HG03045 (cell line): ENCODE measurements at regions not wholly inside any gene's neighbourhood (a gene's known extent, or its start where the extent isn't known, plus 50 kb on each side); places are given as distances from the start of the nearest gene placed in this dataset.

Source experiments
- ATAC-seq: cut with Tn5 transposase; IDR thresholded peaks from one replicate; pipeline ENCODE4 v1.9.1; 2021; ENCODE audit warnings: mild to moderate bottlenecking, moderate library complexity; ENCODE audit not compliant: unreplicated experiment

DNA sequence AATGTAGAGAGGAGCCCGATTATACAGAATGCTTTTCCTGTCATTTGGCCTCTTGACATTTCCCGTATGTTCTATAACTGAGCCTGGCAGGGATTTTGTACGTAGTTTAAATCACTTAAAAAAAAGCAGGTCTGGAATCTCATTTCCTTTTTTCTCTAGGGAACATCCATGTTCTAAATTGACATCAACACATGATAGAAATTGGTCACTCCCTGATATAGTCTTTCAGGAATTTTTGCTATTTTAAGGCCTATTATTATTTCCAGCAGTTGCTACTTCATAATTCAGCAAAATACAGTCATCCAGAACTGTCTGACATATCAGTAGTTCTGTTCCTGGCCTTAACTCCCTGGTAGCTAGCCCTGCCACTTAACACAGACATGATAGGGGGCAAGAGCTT lies 565.7 kb upstream of the ZEB2 start:
- ATAC-seq = no peak

- no peak for ATAC-seq
Measured at GRCh38 chr2:145080426-145080825, 560.5 kb upstream of the ZEB2 start.

DNA sequence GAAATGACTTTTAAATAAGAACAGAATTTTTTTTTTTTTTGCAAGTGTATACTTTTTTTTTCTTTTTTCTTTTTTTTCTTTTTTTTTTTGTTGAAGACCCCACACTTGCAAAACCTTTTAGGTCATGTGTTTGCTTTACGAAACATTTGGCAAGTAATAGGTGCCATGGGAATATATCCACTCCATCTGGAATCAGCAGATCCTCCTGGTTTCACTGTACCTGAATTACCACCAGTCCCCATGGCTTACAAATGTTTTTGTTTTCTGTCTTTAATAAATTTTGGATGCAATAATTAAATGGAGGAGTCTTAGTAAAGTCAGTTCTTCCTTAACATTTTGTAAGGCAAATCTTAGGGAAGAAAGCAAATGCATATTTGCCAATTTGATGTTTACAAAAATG lies 559.7 kb upstream of the ZEB2 start:
- ATAC-seq = no peak

DNA sequence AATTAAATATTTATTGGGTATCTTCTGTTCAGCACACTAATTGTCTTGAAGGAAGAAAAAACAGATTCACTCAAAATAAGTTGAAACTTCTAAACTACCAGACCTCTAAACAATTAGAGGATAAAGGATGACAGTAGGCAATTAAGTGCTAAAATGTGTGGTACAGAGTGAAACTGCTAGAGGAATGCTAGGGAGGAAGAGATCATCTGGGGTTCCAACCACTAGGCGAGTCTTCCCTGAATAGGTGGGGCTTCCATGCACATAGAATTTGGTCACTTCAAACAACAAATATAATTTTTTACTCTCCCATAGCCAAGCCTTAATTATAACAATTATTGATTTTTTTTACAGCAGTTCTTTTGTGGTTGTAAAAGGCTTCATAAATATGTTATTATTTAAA lies 559.0 kb upstream of the ZEB2 start:
- no peak for ATAC-seq

DNA sequence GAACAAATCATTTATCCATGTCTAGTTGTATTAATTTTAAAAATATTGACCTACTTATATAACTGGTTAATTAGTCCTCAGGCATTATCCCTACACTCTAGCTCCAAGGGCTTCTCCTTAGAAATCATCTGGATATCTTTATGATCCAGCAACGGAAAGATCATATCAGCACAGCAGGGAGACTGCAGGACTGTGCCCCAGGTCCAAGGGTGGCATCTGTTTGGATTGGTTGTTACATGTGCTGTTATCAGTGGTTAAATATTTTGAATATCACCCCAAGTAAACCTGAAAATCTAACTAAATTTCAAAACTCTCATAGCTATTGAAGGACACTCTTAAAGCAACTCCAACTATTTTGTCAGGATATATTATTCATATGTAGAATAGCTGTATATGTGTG lies 556.2 kb upstream of the ZEB2 start:
- ATAC-seq = no peak

GRCh38 chr2:145075454-145076062 lies 555.6 kb upstream of the ZEB2 start:
- no peak for ATAC-seq

- no peak for ATAC-seq
Measured at GRCh38 chr2:145070703-145071102, 550.8 kb upstream of the ZEB2 start.

DNA sequence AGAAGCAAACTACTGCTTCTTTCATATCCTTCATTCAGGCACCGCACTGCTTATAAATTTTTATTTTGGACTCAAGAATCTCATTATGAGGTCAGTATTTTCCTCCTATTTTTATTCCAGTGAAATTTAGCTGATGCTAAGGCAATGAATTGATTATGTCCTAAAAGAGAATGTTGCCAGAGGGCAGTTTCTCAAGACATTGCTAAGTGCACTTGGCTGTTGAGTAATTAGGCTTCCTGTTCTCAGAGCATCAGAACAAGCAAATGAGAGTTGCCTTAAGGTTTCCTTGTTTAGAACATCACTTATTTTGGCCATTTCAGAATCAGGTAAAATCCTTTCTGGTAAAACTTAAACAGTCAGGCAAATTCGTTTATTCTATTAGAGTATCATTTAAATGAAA lies 548.6 kb upstream of the ZEB2 start:
- no peak for ATAC-seq

DNA sequence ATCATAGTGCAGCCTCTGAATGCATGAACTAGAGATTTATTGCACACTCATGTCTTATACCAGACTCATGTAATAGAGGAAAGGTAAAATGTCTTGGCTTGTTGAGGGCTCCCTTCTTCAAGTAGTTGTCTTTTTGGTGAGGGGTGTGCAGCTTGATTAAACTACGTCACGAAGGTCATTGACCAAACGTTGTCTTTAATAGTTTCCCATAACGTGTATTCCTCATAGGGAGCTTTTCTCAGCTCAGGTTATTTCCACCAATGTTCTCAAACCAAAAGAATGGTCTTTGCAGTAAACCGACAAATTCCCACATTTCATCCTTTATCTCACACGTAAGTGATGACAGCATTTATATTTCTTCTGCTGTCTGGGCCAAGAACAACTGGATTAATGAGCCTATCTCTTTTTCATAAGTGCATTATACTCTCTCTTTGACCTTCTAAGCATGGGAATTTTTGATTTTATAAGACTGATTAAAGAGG lies 547.7 kb upstream of the ZEB2 start:
- ATAC-seq = no peak

DNA sequence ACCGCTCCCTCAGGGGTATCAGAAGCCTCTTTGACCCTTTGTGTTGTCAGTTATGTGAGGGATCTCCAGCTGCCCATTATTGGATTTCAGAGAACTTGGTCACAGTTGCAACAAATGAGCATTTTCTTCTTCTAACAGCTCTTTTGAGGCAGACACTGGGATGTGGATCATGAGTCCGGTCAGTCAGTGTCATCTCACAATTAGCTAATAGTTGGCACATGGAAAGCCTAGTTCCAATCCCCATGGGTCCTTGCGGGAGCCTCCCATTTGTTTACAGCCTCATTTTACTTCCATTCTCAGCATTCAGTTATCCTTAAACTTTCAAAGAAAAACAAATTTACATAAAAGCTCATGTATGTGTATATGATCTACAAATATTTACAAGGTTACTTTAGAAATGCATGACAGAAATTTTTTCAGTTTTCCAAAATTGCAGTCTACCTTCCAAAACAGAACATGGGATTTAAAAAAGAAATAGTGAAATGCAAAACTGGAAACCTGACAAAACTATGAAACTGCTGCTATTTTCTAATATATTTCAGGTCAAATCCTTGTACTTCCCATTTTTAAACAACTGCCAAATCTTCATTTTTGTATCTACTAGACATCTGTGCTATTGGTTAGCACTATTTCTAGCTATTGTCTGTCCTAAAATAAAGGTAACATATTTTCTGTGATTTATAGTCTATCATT lies 547.1 kb upstream of the ZEB2 start:
- ATAC-seq = no peak

DNA sequence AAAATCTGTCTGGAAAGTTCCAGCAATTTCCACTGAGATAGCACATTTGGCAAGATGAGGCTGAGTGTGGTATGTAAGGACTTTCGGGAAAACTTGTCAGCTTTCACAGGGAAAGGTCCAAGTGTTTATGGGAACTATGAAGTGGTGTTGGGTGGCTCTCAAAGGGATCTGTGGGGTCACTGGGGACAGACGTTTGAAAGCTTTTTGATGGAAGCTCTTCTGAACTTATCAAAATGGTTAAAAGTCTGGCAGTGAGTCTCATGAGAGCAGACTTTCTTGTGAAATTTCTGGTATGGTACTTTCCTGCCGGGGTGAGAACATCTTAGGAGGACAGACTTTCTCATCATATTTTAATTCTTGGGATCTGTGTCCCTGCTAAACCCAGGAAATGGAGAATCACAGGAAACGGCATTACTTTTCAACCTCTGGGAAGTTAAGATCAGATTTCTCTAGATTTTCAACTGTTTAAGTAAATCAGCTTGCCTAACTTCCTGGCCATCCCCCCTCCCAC lies 546.3 kb upstream of the ZEB2 start:
- no peak for ATAC-seq

- ATAC-seq = no peak
Measured at GRCh38 chr2:145065342-145065741, 545.4 kb upstream of the ZEB2 start.

DNA sequence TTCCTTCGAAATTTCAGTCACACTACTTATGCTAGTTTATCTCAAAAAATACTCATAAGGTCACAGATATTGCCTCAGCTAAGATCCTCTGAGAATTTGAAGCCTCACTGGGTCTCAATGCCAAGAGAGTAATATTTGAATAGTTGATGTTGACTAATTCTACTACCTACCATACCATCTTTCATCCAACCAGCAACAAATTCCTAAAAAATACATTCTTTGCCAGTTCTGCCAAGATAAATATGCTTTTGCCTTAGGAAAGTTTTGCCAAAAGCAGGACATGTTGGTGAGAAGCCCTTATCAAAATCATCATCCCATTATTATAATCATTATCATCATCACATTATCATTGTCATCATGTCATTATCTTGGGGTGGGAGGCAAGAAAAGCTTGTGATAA lies 544.6 kb upstream of the ZEB2 start:
- no peak for ATAC-seq

GRCh38 chr2:145060876-145061275 lies 541.0 kb upstream of the ZEB2 start:
- no peak for ATAC-seq

DNA sequence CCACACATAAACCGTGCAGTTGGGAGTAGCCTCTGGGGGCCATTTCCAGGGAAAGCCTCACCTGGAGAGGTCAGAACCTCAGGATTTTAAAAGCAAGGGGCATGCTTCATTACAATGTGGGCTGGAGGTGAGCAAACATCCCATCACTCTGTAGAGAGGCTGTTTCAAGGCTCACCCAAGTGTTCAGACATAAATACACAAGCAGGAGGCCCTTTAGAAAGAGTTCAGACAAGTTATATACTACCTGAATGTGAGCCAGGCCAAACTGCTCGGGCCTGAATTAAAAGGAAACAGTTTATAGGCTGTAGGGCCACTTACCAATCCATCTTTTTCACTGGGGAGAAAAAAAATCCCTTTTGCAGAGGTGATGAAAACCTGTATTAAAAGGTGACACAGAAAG lies 540.0 kb upstream of the ZEB2 start:
- ATAC-seq = no peak

DNA sequence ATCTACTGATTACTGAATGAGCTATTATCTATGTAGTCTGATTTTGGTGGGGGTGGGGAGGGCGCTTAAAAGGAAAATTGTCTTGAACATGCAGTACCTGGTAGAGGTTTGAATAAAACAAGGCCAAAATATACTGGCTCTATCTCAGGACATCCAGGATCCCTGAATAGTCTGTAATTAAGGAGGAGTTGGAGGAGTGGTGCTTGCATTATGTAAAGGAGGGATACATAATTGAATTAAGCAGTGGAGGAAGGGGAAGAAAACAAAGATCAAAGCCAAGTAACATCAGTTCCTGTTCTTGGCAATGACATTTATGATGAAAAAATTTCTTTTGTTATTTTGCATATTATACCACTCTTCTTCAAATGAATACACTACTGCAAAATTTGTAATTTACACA lies 539.4 kb upstream of the ZEB2 start:
- no peak for ATAC-seq

- no peak for ATAC-seq
Measured at GRCh38 chr2:145058457-145058856, 538.5 kb upstream of the ZEB2 start.

DNA sequence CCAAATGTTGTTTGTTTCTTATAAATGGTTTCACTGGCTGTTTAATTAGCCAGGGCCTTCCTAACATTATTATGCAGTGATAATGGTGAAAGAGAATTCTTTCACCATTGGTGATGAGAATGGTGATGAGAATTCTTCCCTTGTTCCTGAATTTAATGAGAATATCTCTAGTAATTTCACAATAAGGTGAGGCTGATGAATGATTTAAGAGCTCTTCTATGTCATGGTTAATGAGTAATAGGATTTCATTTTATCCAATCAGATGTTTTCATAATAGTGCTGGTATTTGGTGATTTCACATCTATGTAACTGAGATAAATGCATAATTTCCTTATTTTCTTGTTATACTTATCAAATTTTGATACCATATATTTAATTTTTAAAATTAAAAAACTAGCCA lies 535.7 kb upstream of the ZEB2 start:
- no peak for ATAC-seq

- ATAC-seq = no peak
Measured at GRCh38 chr2:145050134-145050533, 530.2 kb upstream of the ZEB2 start.

GRCh38 chr2:145049475-145049874 lies 529.6 kb upstream of the ZEB2 start:
- ATAC-seq = no peak

- no peak for ATAC-seq
Measured at GRCh38 chr2:145047554-145047953, 527.6 kb upstream of the ZEB2 start.

DNA sequence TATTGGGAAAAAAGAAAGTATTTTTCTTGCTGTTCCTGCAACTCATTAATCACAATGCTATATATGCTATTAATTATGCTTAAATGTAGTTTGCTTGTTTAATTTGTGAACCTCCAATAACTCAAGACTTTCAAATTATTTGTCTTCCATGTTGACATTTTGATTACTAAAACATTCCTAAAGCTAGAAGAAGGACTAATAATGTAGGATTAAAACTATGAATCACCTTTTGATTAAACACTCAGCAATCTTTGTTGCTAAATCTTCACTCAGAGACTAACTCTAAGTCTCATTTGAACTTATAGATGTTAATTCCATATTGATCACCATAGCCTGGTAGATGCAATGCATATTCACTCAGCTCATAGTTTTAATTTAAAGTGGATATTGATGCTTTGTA lies 524.6 kb upstream of the ZEB2 start:
- ATAC-seq = no peak

- no peak for ATAC-seq
Measured at GRCh38 chr2:145043399-145043834, 523.5 kb upstream of the ZEB2 start.
